ENCODE measurements at regions not wholly inside any gene's neighbourhood (a gene's known extent, or its start where the extent isn't known, plus 50 kb on each side); places are given as distances from the start of the nearest gene placed in this dataset.
"Not testable (repeated sequence)": the region's sequence is repeated elsewhere in the genome, so short reads cannot be mapped to it uniquely, and the experiment has no call there.

GRCh38 chrX:121172703-121173102 is 125.3 kb downstream of the GLUD2 start:
- no peak for DNase-seq

GRCh38 chrX:121179972-121180371 is 132.6 kb downstream of the GLUD2 start:
- no peak for DNase-seq

GRCh38 chrX:121191779-121192178 is 144.4 kb downstream of the GLUD2 start:
- no peak for DNase-seq

- no peak for DNase-seq
These were observed 148.3 kb downstream of the GLUD2 start for GRCh38 chrX:121195719-121196118.

GRCh38 chrX:121196872-121197444 is 149.5 kb downstream of the GLUD2 start:
- DNase-seq, result not testable (repeated sequence)

GRCh38 chrX:121208563-121208962 is 161.2 kb downstream of the GLUD2 start:
- no peak for DNase-seq

GRCh38 chrX:121216641-121217374 is 169.4 kb downstream of the GLUD2 start:
- no peak for DNase-seq

GRCh38 chrX:121221322-121221977 is 174.0 kb downstream of the GLUD2 start:
- no peak for DNase-seq

GRCh38 chrX:121227888-121228287 is 180.5 kb downstream of the GLUD2 start:
- no peak for DNase-seq

- DNase-seq, result no peak
These were observed 184.4 kb downstream of the GLUD2 start for GRCh38 chrX:121231566-121232358.

GRCh38 chrX:121236040-121236439 is 188.6 kb downstream of the GLUD2 start:
- DNase-seq, result no peak

- no peak for DNase-seq
These were observed 190.7 kb downstream of the GLUD2 start for GRCh38 chrX:121238093-121238492.

- no peak for DNase-seq
These were observed 197.1 kb downstream of the GLUD2 start for GRCh38 chrX:121244511-121244910.

GRCh38 chrX:121245763-121246162 is 198.4 kb downstream of the GLUD2 start:
- DNase-seq, result no peak

- DNase-seq, result no peak
These were observed 206.9 kb downstream of the GLUD2 start for GRCh38 chrX:121254336-121254735.

GRCh38 chrX:121256647-121257046 is 209.2 kb downstream of the GLUD2 start:
- no peak for DNase-seq

GRCh38 chrX:121258545-121258944 is 211.1 kb downstream of the GLUD2 start:
- DNase-seq, result no peak

- DNase-seq, result no peak
These were observed 211.8 kb downstream of the GLUD2 start for GRCh38 chrX:121259170-121259569.

GRCh38 chrX:121260596-121261240 is 213.3 kb downstream of the GLUD2 start:
- DNase-seq, result peak; percentile 0

- no peak for DNase-seq
These were observed 236.5 kb downstream of the GLUD2 start for GRCh38 chrX:121283921-121284320.

GRCh38 chrX:121298499-121298898 is 251.1 kb downstream of the GLUD2 start:
- no peak for DNase-seq

GRCh38 chrX:121301356-121301755 is 253.9 kb downstream of the GLUD2 start:
- no peak for DNase-seq

Measured in right kidney (tissue), 1 donor.